ENCODE measurements at regions not wholly inside any gene's neighbourhood (a gene's known extent, or its start where the extent isn't known, plus 50 kb on each side); places are given as distances from the start of the nearest gene placed in this dataset.
A peak's percentile ranks its signal among the peaks of the same experiment; 100 is the strongest.

GRCh38 chr10:44242091-44242490, 142.8 kb downstream of the CXCL12 start:
- no peak for DNase-seq

GRCh38 chr10:44240584-44241205, 144.2 kb downstream of the CXCL12 start:
- DNase-seq, result peak; percentile 13

GRCh38 chr10:44238212-44238611, 146.7 kb downstream of the CXCL12 start:
- no peak for DNase-seq

GRCh38 chr10:44237364-44238049, 147.4 kb downstream of the CXCL12 start:
- DNase-seq, result no peak

GRCh38 chr10:44235363-44235762, 149.5 kb downstream of the CXCL12 start:
- DNase-seq, result no peak

- peak; percentile 44 for DNase-seq
Measured at GRCh38 chr10:44234483-44234875, 150.4 kb downstream of the CXCL12 start.

- peak; percentile 41 for DNase-seq
Measured at GRCh38 chr10:44233561-44234482, 151.1 kb downstream of the CXCL12 start.

GRCh38 chr10:44217274-44217820, 167.6 kb downstream of the CXCL12 start:
- no peak for DNase-seq

- DNase-seq, result no peak
Measured at GRCh38 chr10:44216073-44216472, 168.8 kb downstream of the CXCL12 start.

- DNase-seq, result no peak
Measured at GRCh38 chr10:44209811-44210210, 175.1 kb downstream of the CXCL12 start.

- no peak for DNase-seq
Measured at GRCh38 chr10:44207160-44207559, 177.7 kb downstream of the CXCL12 start.

- DNase-seq, result no peak
Measured at GRCh38 chr10:44206127-44206818, 178.6 kb downstream of the CXCL12 start.

GRCh38 chr10:44205067-44205466, 179.8 kb downstream of the CXCL12 start:
- DNase-seq, result no peak

- DNase-seq, result no peak
Measured at GRCh38 chr10:44203535-44203934, 181.4 kb downstream of the CXCL12 start.

- DNase-seq, result no peak
Measured at GRCh38 chr10:44202952-44203351, 181.9 kb downstream of the CXCL12 start.

GRCh38 chr10:44201656-44202055, 183.2 kb downstream of the CXCL12 start:
- DNase-seq, result no peak

- DNase-seq, result no peak
Measured at GRCh38 chr10:44201011-44201410, 183.9 kb downstream of the CXCL12 start.

- DNase-seq, result no peak
Measured at GRCh38 chr10:44199991-44200655, 184.8 kb downstream of the CXCL12 start.

- no peak for DNase-seq
Measured at GRCh38 chr10:44199267-44199666, 185.6 kb downstream of the CXCL12 start.

- DNase-seq, result no peak
Measured at GRCh38 chr10:44198780-44199097, 186.2 kb downstream of the CXCL12 start.

GRCh38 chr10:44198096-44198779, 186.7 kb downstream of the CXCL12 start:
- DNase-seq, result no peak

All from skin of body (tissue), 1 donor.